Activated naive CD4-positive, alpha-beta T cell treated with anti-CD3 and anti-CD28 coated beads for 36 hours (primary cell): ENCODE measurements at regions not wholly inside any gene's neighbourhood (a gene's known extent, or its start where the extent isn't known, plus 50 kb on each side); places are given as distances from the start of the nearest gene placed in this dataset.

Experiments used
- CTCF ChIA-PET: fragments of 350-600 bp; sonication (Branson Sonifier 250); formaldehyde crosslinking; loops from one replicate; lab custom pipeline; 2021; ENCODE audit warnings: antibody characterized with exemption; lab: Charles Lee
- DNase-seq: peaks from one replicate; pipeline ENCODE4 v3.0.0-alpha.2; 2020
- H3K27ac Mint-ChIP-seq: one replicate; pipeline ENCODE4 v1.8.0; 2021; ENCODE audit warnings: mild to moderate bottlenecking, mixed read lengths
- H3K27me3 Mint-ChIP-seq: one replicate; pipeline ENCODE4 v1.8.0; 2021; ENCODE audit warnings: low read depth, mixed read lengths
- H3K36me3 Mint-ChIP-seq: one replicate; pipeline ENCODE4 v1.8.0; 2021; ENCODE audit warnings: low read depth, mixed read lengths
- H3K4me1 Mint-ChIP-seq: one replicate; pipeline ENCODE4 v1.8.0; 2021; ENCODE audit warnings: low read depth, mixed read lengths
- H3K4me3 Mint-ChIP-seq: one replicate; pipeline ENCODE4 v1.8.0; 2021; ENCODE audit warnings: mild to moderate bottlenecking, moderate library complexity, mixed read lengths
- H3K9me3 Mint-ChIP-seq: one replicate; pipeline ENCODE4 v1.8.0; 2021; ENCODE audit warnings: mixed read lengths
- intact Hi-C: fragments of 100-400 bp; cut with micrococcal nuclease; formaldehyde crosslinking; loops from one replicate; pipeline ENCODE4 v1.15.1; 2023

DNA sequence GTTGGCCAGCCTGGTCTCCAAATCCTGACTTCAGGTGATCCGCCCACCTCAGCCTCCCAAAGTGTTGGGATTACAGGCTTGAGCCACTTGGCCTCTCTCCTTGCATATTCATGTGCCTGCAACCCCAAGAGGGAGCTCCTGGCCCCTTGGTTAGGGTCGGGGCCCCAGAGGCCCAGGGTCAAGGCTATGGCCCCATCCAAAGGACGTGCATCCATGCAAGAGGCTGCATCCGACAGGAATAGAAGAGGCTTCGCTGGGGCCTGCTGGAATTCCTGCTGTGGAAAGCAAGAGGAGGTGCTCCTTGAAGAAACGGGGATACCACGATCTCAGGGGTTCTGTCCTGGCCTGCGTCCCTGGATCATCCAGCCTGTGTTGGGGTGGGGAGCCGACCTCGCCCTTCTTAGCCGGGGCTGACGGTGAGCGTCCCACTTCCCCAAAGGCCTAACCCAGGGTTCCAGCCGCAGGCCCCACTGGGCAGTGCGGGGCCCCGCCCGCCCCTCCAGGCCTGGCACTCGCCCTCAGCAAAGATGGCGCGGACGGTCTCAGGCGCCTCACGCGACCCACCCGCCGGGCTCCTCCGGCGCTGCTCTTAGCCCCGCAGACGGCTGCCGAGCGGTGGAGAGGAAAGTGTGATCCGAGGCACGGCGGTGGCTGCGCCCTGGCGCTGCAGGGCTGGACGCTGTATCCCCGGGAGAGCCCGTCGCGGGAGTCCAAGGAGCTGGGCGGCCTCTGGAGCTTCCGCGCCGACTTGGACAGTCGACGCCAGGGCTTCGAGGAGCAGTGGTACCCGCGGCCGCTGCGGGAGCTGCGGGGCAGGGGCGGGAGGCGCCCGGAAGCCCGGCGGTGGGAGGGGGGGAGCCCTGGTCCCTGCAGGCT is 54.7 kb downstream of the ZNF727 start:
- Mint-ChIP-seq H3K4me1 (no peaks in the 10 kb centered on the region), H3K27ac (no peak overlapping the region), H3K4me3 (no peak overlapping the region), H3K36me3 (peaks cover under 1% of the 10 kb centered on the region), H3K9me3 (peaks cover 17% of the 10 kb centered on the region), H3K27me3 (no peaks in the 10 kb centered on the region)
- intact Hi-C loops = no loop called here
- DNase-seq = no peak
- CTCF ChIA-PET = interaction anchor here (0.6 kb wide), 1 partner anchor 482 kb away, joined by 6 read pairs; no protein-coding TSS in a partner anchor

DNA sequence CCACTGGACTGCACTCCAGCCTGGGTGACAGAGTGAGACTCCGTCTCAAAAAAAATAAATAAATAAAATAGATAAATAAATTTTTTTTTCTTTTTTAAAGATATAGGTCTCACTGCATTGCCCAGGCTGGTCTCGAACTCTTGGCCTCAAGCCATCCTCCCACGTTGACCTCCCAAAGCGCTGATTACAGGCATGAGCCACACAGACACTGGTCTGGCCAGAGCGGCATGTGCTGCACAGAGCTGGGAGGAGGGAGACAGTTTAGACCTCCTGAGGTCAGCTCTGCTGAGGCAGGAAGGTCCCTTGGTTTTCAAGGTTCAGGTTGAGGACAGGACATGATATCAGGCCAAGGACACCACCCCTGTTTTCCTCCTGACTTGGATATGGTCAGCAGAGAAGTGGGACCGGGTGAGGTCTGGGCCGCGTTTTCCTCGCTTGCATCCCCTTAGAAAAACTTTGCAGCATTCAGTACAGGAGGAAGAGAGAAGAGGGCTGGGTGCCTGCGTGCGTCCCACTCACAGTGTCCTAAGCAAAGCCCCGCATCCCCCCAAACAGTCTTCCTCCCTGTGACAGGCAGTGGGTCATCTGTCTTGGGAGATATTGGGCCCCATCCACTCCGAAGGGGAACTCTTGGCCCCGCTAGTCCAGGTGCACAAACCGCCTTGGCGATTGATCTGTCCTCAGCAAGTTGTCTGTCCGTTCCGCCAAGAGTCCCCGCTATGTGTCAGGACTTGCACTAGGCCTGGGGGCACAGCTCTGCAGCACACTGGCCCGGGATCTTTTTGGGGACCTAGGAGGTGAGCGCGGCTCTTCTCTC is 56.1 kb downstream of the ZNF727 start:
- Mint-ChIP-seq H3K4me1 (no peaks in the 10 kb centered on the region), H3K27ac (no peak overlapping the region), H3K9me3 (peaks cover 17% of the 10 kb centered on the region), H3K4me3 (no peak overlapping the region), H3K36me3 (peaks cover 2% of the 10 kb centered on the region), H3K27me3 (no peaks in the 10 kb centered on the region)
- CTCF ChIA-PET = no interaction called here
- intact Hi-C loops = no loop called here
- DNase-seq = no peak

DNA sequence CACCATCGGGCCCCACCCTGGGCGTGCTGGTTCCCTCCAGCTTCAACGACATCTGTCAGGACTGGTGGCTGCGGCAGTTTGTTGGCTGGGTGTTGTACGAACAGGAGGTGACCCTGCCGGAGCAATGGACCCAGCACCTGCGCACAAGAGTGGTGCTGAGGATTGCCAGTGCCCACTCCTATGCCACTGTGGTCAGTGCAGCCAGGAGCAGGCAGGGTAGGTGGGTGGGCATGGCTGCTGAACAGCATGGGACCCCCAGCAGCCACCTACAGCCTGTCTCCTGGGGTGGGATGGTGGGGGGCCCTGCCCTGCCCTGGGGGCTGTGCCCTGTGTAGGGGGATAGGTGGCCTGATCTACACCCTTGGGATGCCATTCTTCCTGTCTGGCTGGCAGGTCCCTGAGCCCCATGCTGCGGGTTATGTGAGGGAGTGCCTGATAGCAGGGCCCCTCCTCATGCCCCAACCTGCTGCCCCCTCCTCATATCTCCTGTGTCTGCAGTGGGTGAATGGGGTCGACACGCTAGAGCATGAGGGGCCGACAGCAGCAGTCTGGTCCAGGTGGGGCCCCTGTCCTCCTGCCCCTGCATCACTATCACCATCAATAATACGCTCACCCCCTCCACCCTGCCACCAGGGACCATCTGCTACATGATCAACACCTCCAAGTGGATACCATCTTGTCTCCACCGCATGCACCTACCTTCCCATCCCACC is 56.9 kb downstream of the ZNF727 start:
- intact Hi-C loops = no loop called here
- no peaks in the 10 kb centered on the region for H3K27me3 Mint-ChIP-seq
- no peaks in the 10 kb centered on the region for H3K4me1 Mint-ChIP-seq
- CTCF ChIA-PET = no interaction called here
- H3K4me3 Mint-ChIP-seq = no peak overlapping the region
- H3K9me3 Mint-ChIP-seq = peaks cover 14% of the 10 kb centered on the region
- no peak overlapping the region for H3K27ac Mint-ChIP-seq
- no peak for DNase-seq
- H3K36me3 Mint-ChIP-seq = peaks cover 2% of the 10 kb centered on the region

DNA sequence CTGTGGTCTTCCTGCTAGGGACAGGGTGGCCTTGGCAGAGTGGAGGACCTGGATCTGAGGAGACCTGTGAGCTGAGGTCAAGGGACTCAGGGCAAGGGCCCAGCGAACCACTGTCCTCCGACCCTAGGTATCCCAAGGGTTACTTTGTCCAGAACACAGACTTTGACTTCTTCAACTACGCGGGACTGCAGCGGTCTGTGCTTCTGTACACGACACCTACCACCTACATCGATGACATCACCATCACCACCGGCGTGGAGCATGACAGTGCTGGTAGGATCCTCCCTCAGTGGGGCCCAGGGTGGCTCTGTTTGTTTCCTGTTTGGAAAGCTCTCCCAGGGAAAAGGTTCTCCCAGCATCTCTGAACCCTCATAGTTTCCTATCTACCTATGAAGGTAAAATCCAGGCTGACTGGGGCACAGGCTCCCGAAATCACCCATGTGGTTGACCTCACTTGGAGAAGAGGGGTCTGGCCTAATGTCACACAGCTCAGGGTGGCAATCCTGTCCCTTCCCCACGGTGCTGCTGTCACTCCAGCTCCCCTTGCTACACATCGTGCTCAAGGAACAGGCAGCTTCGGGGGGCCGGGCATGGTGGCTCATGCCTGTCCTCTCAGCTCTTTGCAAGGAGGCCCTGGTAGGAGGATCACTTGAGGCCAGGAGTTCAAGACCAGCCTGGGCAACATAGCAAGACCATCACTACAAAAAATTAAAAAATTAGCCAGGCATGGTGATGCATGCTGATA is 57.6 kb downstream of the ZNF727 start:
- Mint-ChIP-seq H3K9me3 (peaks cover 13% of the 10 kb centered on the region), H3K36me3 (peaks cover 2% of the 10 kb centered on the region), H3K27ac (no peak overlapping the region), H3K4me1 (no peaks in the 10 kb centered on the region), H3K27me3 (no peaks in the 10 kb centered on the region), H3K4me3 (no peak overlapping the region)
- no peak for DNase-seq
- CTCF ChIA-PET = interaction anchor here (0.6 kb wide), 1 partner anchor 101 kb away, joined by 3 read pairs; no protein-coding TSS in a partner anchor
- intact Hi-C loops = no loop called here

DNA sequence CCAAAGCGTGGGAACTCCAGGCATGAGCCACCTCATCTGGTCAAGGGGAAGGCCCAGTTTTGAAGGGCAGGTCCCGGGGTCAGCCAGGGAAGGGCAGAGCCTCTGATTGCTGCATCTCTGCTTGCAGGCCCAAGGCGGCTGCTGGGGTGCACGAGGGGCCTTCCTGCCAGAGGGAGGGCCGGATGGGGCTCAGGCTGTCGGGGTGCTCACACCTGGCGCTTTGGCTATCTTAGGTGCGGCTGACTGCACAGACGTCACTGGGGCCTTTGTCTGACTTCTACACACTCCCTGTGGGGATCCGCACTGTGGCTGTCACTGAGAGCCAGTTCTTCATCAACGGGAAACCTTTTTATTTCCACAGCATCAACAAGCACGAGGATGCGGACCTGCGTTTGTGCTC is 68.7 kb downstream of the ZNF727 start:
- Mint-ChIP-seq H3K36me3 (no peaks in the 10 kb centered on the region), H3K9me3 (peaks cover 16% of the 10 kb centered on the region), H3K4me3 (no peak overlapping the region), H3K4me1 (no peaks in the 10 kb centered on the region), H3K27me3 (no peaks in the 10 kb centered on the region), H3K27ac (no peak overlapping the region)
- CTCF ChIA-PET = no interaction called here
- no peak for DNase-seq
- intact Hi-C loops = no loop called here

DNA sequence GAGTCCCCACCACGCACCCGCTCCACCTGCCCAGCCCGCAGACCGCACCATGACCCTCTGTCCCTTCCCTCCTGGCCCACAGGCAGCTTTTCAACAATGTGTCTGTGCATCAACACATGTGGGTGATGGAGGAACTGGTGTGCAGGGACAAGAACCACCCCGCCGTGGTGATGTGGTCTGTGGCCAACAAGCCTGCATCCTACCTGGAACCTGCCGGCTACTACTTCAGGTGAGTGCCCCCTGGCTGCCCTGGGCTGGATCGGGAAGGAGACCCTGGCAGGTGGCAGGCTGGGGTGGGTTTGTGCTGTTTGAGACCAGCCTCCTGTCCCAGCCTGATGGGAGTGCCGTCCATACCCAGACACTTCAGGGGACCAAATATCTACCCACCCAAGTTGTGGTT is 69.6 kb downstream of the ZNF727 start:
- Mint-ChIP-seq H3K36me3 (no peaks in the 10 kb centered on the region), H3K27ac (no peak overlapping the region), H3K4me3 (no peak overlapping the region), H3K27me3 (no peaks in the 10 kb centered on the region), H3K9me3 (peaks cover 14% of the 10 kb centered on the region), H3K4me1 (no peaks in the 10 kb centered on the region)
- intact Hi-C loops = no loop called here
- CTCF ChIA-PET = no interaction called here
- DNase-seq = no peak

DNA sequence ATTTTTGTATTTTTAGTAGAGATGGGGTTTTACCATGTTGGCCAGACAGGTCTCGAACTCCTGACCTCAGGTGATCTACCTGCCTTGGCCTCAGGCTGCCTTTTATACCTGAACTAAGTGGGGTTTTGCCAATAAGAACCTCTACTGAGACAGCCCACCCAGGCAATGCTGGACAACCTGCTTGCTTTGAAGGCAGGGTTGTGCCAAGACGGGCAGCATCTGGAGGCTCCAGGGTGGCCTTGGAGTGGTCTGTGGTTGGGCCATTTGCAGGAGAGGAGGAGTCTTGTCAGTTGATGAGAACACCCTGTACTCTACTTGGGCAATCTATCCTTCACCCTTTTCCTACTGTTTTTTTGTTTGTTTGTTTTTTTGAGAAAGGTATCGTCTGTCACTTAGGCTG is 75.3 kb upstream of the ZNF735 start:
- CTCF ChIA-PET = no interaction called here
- DNase-seq = no peak
- H3K9me3 Mint-ChIP-seq = peaks cover 36% of the 10 kb centered on the region
- H3K36me3 Mint-ChIP-seq = peaks cover 4% of the 10 kb centered on the region
- no peaks in the 10 kb centered on the region for H3K27me3 Mint-ChIP-seq
- intact Hi-C loops = no loop called here
- no peaks in the 10 kb centered on the region for H3K4me1 Mint-ChIP-seq
- H3K27ac Mint-ChIP-seq = no peak overlapping the region
- H3K4me3 Mint-ChIP-seq = no peak overlapping the region
